HL-60 (cell line): ENCODE measurements at regions not wholly inside any gene's neighbourhood (a gene's known extent, or its start where the extent isn't known, plus 50 kb on each side); places are given as distances from the start of the nearest gene placed in this dataset.
A peak's percentile ranks its signal among the peaks of the same experiment; 100 is the strongest.

ENCODE experiments used
- SPI1 ChIP-seq: IDR thresholded peaks from 2 replicates; pipeline ENCODE4 v1.6.1; 2012; ENCODE audit warnings: low read depth, mild to moderate bottlenecking, borderline replicate concordance
- TF ChIP-seq, protein P1 (sequence below): IDR thresholded peaks from one replicate; pipeline ENCODE4 v1.5.1; 2011; ENCODE audit warnings: low read length, control low read depth, inconsistent platforms; ENCODE audit not compliant: insufficient read depth

DNA sequence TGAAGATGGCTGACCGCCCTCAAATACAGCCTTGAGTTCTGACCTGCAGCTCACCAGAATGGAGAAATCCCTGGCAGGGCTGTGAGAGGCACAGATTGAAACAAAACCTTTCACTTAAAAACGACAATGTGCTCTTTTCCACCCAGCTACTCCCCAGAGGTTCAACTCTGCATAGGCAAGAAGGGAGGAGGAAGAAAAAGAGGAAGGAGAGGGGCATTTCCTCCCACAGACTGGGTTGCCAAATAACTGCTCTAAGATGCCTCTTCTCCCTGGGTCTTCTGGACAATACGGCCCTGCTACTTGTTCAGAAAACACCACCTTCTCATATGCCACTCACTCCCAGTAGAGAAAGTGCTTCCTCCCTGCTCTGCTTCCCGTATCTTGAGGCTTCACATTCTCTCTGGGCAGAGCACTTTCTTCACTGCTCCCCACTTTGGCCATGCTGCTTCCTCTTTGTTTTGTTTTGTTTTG, 136.4 kb upstream of the SLC1A4 start:
- TF ChIP-seq SPI1, result peak; percentile 91
- TF ChIP-seq, protein P1, sequence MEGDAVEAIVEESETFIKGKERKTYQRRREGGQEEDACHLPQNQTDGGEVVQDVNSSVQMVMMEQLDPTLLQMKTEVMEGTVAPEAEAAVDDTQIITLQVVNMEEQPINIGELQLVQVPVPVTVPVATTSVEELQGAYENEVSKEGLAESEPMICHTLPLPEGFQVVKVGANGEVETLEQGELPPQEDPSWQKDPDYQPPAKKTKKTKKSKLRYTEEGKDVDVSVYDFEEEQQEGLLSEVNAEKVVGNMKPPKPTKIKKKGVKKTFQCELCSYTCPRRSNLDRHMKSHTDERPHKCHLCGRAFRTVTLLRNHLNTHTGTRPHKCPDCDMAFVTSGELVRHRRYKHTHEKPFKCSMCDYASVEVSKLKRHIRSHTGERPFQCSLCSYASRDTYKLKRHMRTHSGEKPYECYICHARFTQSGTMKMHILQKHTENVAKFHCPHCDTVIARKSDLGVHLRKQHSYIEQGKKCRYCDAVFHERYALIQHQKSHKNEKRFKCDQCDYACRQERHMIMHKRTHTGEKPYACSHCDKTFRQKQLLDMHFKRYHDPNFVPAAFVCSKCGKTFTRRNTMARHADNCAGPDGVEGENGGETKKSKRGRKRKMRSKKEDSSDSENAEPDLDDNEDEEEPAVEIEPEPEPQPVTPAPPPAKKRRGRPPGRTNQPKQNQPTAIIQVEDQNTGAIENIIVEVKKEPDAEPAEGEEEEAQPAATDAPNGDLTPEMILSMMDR, result no peak
